Fibroblast of skin of right quadriceps (primary cell): ENCODE measurements at regions not wholly inside any gene's neighbourhood (a gene's known extent, or its start where the extent isn't known, plus 50 kb on each side); places are given as distances from the start of the nearest gene placed in this dataset.

Experiments
- DNase-seq: peaks from one replicate; pipeline ENCODE4 v3.0.0-alpha.2; 2013

- no peak for DNase-seq
These were observed 149.0 kb upstream of the SERP2 start for GRCh38 chr13:44224450-44225149.

- DNase-seq: no peak
These were observed 144.1 kb upstream of the SERP2 start for GRCh38 chr13:44229371-44230030.

- no peak for DNase-seq
These were observed 143.6 kb upstream of the SERP2 start for GRCh38 chr13:44230071-44230470.

- DNase-seq: peak; percentile 31
These were observed 142.9 kb upstream of the SERP2 start for GRCh38 chr13:44230736-44231135.

GRCh38 chr13:44231786-44232516 lies 141.7 kb upstream of the SERP2 start:
- DNase-seq: peak; percentile 90

- no peak for DNase-seq
These were observed 140.8 kb upstream of the SERP2 start for GRCh38 chr13:44232774-44233173.

GRCh38 chr13:44234566-44234965 lies 139.1 kb upstream of the SERP2 start:
- no peak for DNase-seq

GRCh38 chr13:44236370-44236769 lies 137.3 kb upstream of the SERP2 start:
- DNase-seq: no peak

- no peak for DNase-seq
These were observed 136.8 kb upstream of the SERP2 start for GRCh38 chr13:44236801-44237207.

- peak; percentile 93 for DNase-seq
These were observed 136.3 kb upstream of the SERP2 start for GRCh38 chr13:44237276-44237767.

GRCh38 chr13:44237881-44238421 lies 135.7 kb upstream of the SERP2 start:
- DNase-seq: peak; percentile 76

- DNase-seq: no peak
These were observed 132.9 kb upstream of the SERP2 start for GRCh38 chr13:44240611-44241145.

- no peak for DNase-seq
These were observed 132.0 kb upstream of the SERP2 start for GRCh38 chr13:44241638-44242037.

GRCh38 chr13:44242766-44243165 lies 130.9 kb upstream of the SERP2 start:
- DNase-seq: no peak

GRCh38 chr13:44243198-44243857 lies 130.3 kb upstream of the SERP2 start:
- DNase-seq: peak; percentile 71

- DNase-seq: peak; percentile 73
These were observed 129.3 kb upstream of the SERP2 start for GRCh38 chr13:44244288-44244687.

GRCh38 chr13:44249431-44249836 lies 124.2 kb upstream of the SERP2 start:
- DNase-seq: peak; percentile 80

GRCh38 chr13:44252938-44253337 lies 120.7 kb upstream of the SERP2 start:
- no peak for DNase-seq

- DNase-seq: no peak
These were observed 117.8 kb upstream of the SERP2 start for GRCh38 chr13:44255771-44256364.

- DNase-seq: no peak
These were observed 115.8 kb upstream of the SERP2 start for GRCh38 chr13:44257796-44258195.

- DNase-seq: peak; percentile 72
These were observed 114.3 kb upstream of the SERP2 start for GRCh38 chr13:44259045-44260027.
